ENCODE measurements at regions not wholly inside any gene's neighbourhood (a gene's known extent, or its start where the extent isn't known, plus 50 kb on each side); places are given as distances from the start of the nearest gene placed in this dataset.
A peak's percentile ranks its signal among the peaks of the same experiment; 100 is the strongest.
"Not testable (repeated sequence)": the region's sequence is repeated elsewhere in the genome, so short reads cannot be mapped to it uniquely, and the experiment has no call there.

- DNase-seq = no peak
Measured at GRCh38 chr4:126386512-126386911, 1071.8 kb downstream of the FAT4 start.

DNA sequence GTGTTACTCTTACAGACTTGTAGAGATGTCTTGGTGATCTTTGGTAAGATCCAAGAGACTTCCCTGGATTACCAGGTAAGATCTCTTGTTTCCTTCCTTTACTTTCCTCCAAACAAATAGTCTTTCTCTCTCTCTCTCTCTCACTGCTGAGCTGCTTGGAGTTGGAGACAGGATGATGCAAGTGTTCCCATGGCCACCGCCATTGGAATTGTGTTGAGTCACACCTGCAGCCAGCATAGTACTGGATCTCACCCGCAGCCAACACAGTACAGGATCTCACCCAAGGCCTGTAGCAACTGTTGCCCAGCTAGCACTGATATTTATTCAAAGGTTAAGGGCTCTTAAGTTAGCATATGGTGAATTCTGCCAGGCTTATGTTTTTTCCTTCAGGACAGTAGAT, 1080.9 kb downstream of the FAT4 start:
- DNase-seq = no peak

DNA sequence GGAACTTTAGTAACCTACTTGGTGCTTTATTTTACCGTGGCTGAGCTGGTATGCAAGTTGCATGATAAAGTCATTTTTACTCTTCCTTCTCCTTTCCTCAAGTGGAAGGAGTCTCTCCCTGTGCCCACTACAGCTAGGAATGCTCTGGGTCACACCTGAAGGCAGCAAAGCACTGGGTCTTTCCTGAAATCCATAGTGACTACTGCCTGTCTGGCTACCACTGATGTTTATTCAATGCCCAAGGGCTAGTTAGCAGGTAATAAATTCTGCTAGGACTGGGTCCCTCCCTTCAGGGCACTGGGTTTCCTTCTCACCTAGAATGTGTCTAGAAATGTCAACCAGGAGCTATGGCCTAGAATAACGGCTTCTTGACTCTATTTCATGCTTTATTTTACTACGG, 1081.4 kb downstream of the FAT4 start:
- DNase-seq = no peak

DNA sequence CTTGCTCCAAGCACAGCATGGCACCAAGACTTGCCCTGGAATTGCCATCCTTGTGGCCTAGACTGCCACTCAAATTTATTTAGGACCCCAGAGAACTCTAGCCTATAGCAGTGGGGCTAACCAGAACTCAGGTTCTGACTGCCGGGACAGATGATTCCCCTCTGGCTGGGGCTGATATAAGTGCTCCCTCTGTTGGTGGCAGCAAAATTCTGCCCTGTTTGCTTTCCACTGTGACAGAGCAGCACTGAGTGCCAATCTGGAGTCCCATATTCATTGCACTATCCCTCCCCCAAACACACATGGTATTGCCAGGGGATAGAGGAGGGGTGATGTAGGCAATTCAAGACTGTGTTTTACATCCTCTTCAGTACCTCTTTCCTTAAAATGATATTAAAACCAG, 1081.9 kb downstream of the FAT4 start:
- no peak for DNase-seq

DNA sequence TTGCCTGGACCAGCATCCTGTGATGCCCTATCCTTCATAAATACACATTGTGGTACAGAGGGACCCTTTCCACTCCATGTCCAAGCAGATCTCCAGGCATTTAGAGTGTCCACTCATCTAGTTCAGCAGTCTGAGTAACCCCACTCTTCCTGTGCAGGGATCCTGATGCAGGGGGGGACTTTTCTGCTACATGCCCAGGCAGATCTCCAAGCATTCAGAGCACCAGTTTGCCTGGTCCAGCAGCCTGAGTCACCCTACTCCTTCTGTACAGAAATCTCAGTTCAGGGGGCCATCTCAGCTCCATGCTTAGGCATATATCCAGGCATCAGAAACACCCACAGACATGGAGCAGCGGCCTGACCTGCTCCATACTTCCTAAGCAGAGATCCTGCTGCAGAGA, 1089.8 kb downstream of the FAT4 start:
- DNase-seq = no peak

- DNase-seq = peak in 1 of 2 experiments; percentile 34
Measured at GRCh38 chr4:126405369-126405982, 1090.7 kb downstream of the FAT4 start.

DNA sequence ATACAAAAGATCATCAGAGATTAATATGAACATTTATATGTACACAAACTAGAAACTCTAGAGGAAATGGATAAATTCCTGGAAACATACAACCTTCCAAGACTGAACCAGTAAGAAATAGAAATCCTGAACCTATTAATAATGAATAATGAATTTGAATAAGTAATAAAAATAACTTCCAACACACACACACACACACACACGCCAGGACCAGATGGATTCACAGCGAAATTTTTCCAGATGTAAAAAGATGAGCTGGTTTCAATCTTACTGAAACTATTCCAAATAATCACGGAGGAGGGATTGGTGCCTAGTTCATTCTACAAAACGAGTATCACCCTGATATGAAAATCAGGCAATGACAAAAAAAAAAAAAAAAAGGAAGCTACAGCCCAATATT, 1095.0 kb downstream of the FAT4 start:
- DNase-seq = no peak

DNA sequence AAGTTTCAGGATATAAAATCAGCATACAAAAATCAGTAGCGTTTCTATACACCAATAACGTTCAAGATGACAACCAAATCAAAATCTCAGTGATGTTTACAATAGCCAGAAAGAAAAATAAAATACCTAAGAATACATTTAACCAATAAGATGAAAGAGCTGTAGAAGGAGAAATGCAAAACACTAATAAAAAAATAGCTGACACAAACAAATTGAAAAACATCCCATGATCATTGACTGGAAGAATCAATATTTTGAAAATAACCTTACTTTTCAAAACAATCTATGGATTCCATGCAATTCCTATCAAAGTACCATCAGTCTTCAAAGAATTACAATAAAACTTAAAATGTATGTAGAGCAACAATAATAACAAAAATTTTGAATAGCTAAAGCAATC, 1096.3 kb downstream of the FAT4 start:
- DNase-seq = no peak

- not testable (repeated sequence) for DNase-seq
Measured at GRCh38 chr4:126412310-126412709, 1097.6 kb downstream of the FAT4 start.

DNA sequence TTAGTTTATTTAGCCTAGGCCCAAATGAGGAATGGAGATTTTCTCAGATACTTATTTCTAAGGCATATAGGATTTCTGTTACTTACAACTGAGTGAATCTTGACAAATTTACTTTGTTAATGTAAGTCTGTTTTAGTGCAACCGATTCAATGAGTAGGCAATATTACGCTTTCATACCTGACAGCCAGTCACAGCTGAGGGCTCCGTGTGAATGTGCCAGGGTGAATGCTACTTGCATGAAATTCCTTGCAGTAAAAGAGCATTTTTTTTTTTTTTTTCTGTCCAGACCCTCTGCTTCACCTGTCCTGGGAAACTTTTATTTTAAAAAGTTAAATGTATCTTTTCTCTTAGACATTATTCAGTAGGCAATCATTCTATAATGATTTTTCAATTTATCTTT, 1100.0 kb downstream of the FAT4 start:
- no peak for DNase-seq

- no peak for DNase-seq
Measured at GRCh38 chr4:126419266-126419665, 1104.5 kb downstream of the FAT4 start.

GRCh38 chr4:126427853-126428252, 1113.1 kb downstream of the FAT4 start:
- DNase-seq = no peak

- DNase-seq = no peak
Measured at GRCh38 chr4:126431049-126431448, 1116.3 kb downstream of the FAT4 start.

DNA sequence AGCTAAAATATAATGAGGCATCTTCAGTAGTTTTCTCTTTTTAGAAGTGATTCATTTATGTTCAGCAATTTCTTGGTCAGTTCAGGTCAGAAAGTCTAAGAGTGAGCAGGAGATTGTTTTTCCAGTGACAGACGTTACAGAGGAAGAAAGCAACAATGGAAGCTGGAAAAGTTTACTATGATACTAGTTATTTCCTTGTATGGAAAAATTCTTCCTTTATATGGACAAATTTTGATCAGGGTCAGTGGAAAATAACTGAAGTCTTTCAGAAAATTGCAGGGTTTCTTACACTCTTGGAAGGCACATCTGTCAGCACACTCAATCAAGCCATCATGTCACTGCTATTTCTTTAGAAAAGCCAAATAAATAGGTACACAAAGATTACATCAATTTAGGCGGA, 1120.7 kb downstream of the FAT4 start:
- DNase-seq = no peak

- DNase-seq = no peak
Measured at GRCh38 chr4:126440297-126440696, 1125.5 kb downstream of the FAT4 start.

DNA sequence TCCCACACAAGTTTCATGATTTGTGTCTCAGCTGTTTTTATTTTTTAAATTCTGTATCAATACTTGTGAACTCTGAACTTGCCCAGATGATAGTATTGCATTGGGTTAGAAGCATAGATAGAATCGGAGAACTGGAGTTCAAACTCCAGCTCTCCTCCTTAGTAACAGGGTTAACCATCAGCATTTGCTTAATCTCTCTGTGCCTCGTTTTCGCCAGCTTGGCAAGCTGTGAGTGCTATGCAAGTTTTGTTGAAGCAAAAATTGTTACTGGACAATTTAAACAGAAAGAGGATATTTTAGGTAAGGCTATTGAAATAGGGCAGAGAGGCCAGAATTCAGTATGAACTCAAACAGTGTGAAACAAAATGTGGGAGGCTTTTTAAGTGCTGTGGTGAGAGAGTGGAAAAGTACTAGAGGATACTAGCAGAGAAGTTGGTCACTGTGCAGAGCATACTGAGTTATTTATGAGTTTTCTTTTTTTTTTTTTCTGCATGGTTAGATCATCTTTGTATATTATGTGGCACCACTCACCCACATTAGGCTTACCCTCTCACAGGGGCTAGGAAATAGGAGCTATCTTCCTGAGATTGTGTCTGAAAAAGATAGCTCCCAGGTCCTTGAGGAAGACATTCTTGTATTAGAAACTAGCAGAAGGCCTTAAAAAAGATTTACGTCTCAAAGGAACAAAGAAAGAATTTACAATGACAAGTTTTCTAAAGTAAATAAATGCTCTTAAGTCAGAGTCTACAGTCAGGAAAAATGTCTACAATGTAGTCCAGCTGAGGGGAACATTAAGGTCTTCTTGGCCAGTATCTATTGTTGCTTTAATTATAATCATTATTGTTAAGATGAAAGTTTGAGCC, 1126.6 kb downstream of the FAT4 start:
- no peak for DNase-seq

GRCh38 chr4:126445596-126445995, 1130.8 kb downstream of the FAT4 start:
- no peak for DNase-seq

- no peak for DNase-seq
Measured at GRCh38 chr4:126446917-126447316, 1132.2 kb downstream of the FAT4 start.

DNA sequence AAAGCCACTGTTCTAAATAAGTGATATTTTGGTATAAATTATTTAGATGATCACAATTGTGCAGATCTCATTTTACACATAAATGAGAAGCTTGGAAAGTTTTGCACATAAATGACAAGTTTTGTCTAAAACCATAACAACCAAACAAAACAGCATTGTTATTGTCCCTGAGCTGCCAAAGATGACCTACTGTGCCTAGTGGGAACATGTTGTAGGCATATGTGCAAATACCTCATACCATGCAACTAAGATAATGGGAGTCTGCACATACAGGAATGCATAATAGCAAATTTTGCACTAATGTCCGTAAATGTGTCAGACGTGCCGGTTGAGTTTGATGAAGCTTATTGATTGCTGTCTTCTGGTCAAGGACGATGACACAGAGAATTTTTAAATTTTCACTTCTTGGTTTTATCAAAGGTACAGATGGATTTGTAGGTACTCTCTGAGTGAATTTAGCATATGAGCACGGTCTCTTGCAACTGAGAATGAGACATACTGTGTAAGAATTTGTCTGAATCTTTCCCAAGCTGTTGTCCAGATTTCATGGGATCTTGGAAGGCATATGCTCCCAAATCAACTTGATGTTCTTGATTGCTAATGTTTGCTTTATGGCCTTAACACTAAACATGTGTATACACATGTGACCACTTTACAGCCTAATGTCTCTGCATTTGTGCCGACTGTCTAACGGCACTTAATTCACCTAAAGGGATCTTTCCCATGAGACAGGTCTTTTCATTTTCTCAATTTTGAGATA, 1133.5 kb downstream of the FAT4 start:
- no peak for DNase-seq

GRCh38 chr4:126451237-126451873, 1136.6 kb downstream of the FAT4 start:
- no peak for DNase-seq

- DNase-seq = no peak
Measured at GRCh38 chr4:126455865-126456264, 1141.1 kb downstream of the FAT4 start.

DNA sequence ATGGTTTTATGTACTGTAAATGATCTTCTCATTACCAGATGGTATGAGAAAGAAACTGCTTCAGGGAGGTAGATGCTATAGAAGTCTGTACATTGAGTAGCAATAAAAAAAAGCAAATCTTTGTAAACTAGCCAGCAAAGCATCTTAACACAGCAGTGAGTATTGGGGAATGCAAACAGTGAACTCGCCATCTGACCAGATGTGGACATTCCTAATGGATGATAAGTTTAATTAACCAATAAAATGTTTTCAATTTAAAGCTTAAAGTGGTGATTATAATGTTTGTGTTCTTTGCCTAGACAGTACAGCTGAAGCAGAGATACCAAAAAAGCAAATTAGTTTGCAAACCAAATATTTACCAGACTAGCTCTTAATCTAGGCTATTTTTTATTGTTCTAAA, 1144.2 kb downstream of the FAT4 start:
- no peak for DNase-seq

GRCh38 chr4:126465341-126465740, 1150.6 kb downstream of the FAT4 start:
- no peak for DNase-seq

All from AML-193 (cell line).